ENCODE measurements at regions not wholly inside any gene's neighbourhood (a gene's known extent, or its start where the extent isn't known, plus 50 kb on each side); places are given as distances from the start of the nearest gene placed in this dataset.

- TF ChIP-seq CTCF (IDR thresholded peaks at IDR 0.05) (no peak), POLR2A (IDR thresholded peaks at IDR 0.05) (no peak), POLR2AphosphoS5 (IDR thresholded peaks at IDR 0.05) (no peak), EP300 (IDR thresholded peaks at IDR 0.05) (no peak)
These were observed 64.2 kb upstream of the MYCN start for GRCh38 chr2:15875969-15876705.

Measured in sigmoid colon (tissue), 4 donors.